ENCODE measurements at regions not wholly inside any gene's neighbourhood (a gene's known extent, or its start where the extent isn't known, plus 50 kb on each side); places are given as distances from the start of the nearest gene placed in this dataset.
"Not testable (repeated sequence)": the region's sequence is repeated elsewhere in the genome, so short reads cannot be mapped to it uniquely, and the experiment has no call there.

DNA sequence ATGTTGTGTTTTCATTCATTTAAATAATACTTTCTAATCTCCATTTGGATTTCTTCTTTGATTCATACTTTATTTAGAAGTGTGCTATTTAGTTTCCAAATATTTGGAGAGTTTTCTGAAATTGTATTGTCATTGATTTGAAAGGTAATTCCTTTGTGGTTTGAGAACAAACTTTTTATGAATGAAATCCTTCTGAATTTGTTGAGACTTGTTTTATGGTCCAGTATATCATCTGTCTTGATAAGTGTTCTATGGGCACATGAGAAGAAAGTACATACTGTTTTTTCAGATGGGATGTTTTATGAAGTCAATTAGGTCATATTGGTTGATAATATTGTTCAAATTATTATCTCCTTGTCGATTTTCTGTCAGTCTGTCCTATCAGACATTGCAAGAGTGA is 953.8 kb downstream of the NR2F1-AS1 start:
- intact Hi-C loops (cut with micrococcal nuclease): no loop called here
- Mint-ChIP-seq H3K4me1 (no peaks in the 10 kb centered on the region), H3K9me3 (peaks cover 5% of the 10 kb centered on the region), H3K36me3 (ENCODE audit: low read depth) (no peaks in the 10 kb centered on the region), H3K27ac (no peak overlapping the region), H3K4me3 (no peak overlapping the region), H3K27me3 (no peaks in the 10 kb centered on the region)
- DNase-seq: no peak

DNA sequence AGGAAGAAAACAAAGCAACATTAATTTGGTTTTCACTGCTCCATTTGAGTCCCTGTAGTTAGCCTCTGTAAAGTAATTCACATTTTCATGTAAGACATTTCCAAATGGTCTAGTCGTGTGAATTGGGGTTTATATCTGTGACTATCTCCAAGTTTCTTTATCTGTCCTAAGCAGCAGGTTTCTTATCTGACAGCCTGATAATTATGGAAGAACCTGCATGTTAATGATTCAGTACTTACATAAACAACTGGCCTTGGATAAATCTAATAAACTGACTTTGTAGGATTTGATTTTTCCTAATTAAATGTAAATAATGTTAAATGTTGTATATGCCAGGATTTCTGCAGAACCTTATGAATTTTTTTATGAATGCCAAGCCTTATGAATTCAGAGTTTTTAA is 964.9 kb downstream of the NR2F1-AS1 start:
- no peaks in the 10 kb centered on the region for H3K36me3 Mint-ChIP-seq (ENCODE audit: low read depth)
- H3K27ac Mint-ChIP-seq: no peak overlapping the region
- peaks cover 4% of the 10 kb centered on the region for H3K9me3 Mint-ChIP-seq
- intact Hi-C loops (cut with micrococcal nuclease): no loop called here
- no peak for DNase-seq
- H3K27me3 Mint-ChIP-seq: no peaks in the 10 kb centered on the region
- no peak overlapping the region for H3K4me3 Mint-ChIP-seq
- no peaks in the 10 kb centered on the region for H3K4me1 Mint-ChIP-seq

- Mint-ChIP-seq H3K36me3 (ENCODE audit: low read depth) (no peaks in the 10 kb centered on the region), H3K27ac (no peak overlapping the region), H3K4me3 (no peak overlapping the region), H3K9me3 (peaks cover 4% of the 10 kb centered on the region), H3K4me1 (no peaks in the 10 kb centered on the region), H3K27me3 (no peaks in the 10 kb centered on the region)
- intact Hi-C loops (cut with micrococcal nuclease): no loop called here
- no peak for DNase-seq
These were observed 967.5 kb downstream of the NR2F1-AS1 start for GRCh38 chr5:92613546-92613945.

DNA sequence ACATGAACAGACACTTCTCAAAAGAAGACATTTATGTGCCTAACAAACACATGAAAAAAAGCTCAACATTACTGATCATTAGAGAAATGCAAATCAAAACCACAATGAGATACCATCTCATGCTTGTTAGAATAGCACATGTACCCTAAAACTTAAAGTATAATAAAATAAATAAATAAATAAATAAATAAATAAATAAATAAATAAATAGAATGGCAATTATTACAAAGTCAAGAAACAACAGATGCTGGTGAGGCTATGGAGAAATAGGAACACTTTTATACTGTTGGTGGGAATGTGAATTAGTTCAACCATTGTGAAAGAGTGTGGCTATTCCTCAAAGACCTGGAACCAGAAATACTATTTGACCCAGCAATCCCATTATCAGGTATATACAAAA is 970.6 kb downstream of the NR2F1-AS1 start:
- H3K4me1 Mint-ChIP-seq; H3K27me3 Mint-ChIP-seq; H3K9me3 Mint-ChIP-seq; DNase-seq; H3K27ac Mint-ChIP-seq; H3K4me3 Mint-ChIP-seq; H3K36me3 Mint-ChIP-seq (ENCODE audit: low read depth); intact Hi-C loops (cut with micrococcal nuclease): not testable (repeated sequence)

DNA sequence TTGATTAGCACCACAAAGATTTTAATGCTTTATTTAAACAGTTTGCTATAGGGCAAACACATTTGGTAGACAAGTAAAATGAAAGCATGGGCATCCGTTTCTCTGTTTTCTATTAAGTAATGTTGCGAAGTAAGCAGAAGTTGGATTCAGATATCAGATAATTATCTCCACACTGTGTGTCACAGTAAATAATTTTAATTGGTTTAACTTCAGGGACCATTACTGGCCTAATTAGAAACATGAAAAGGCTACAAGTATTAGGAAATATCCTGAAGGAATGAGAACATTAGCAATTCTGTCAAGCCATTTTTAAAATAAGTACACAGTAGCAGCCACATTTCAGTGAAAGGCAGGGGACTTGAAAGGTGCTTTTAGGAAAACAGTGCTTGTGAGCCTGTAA is 975.4 kb downstream of the NR2F1-AS1 start:
- H3K27me3 Mint-ChIP-seq: no peaks in the 10 kb centered on the region
- H3K4me3 Mint-ChIP-seq: no peak overlapping the region
- no peaks in the 10 kb centered on the region for H3K36me3 Mint-ChIP-seq (ENCODE audit: low read depth)
- no peak overlapping the region for H3K27ac Mint-ChIP-seq
- intact Hi-C loops (cut with micrococcal nuclease): no loop called here
- H3K9me3 Mint-ChIP-seq: no peaks in the 10 kb centered on the region
- no peak for DNase-seq
- H3K4me1 Mint-ChIP-seq: no peaks in the 10 kb centered on the region

DNA sequence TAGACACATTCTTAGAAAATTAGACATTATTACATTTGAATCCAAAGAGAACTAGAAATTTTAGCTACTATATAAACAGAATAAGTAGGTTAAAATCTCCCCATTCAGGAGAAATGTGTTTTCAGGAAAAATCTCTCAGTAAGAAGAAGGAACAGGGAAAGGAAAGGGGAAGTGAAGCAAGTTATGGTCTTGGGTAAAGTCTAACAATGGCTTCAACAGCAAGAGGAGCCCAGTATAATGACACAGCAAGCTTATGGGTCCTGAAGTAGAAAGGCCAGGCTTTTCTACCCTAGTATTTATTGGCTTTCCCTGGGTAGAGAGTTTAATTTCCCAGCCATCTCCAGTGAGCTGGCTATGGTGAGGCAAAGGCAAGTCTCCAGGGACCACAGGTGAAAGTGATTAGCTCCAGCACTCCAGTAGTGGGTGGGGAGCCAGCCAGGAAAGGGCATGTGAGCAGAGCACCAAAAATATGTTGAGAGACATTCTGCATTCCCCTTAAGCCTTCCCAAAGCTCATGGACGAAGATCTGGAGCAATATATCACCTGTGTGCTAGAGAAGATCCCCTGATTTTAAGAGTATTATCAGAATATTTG is 981.7 kb downstream of the NR2F1-AS1 start:
- Mint-ChIP-seq H3K4me3 (no peak overlapping the region), H3K36me3 (ENCODE audit: low read depth) (no peaks in the 10 kb centered on the region), H3K9me3 (no peaks in the 10 kb centered on the region), H3K27ac (no peak overlapping the region), H3K4me1 (no peaks in the 10 kb centered on the region), H3K27me3 (no peaks in the 10 kb centered on the region)
- DNase-seq: no peak
- intact Hi-C loops (cut with micrococcal nuclease): no loop called here

- Mint-ChIP-seq H3K27ac (no peak overlapping the region), H3K9me3 (no peaks in the 10 kb centered on the region), H3K4me1 (no peaks in the 10 kb centered on the region), H3K36me3 (ENCODE audit: low read depth) (no peaks in the 10 kb centered on the region), H3K4me3 (no peak overlapping the region), H3K27me3 (no peaks in the 10 kb centered on the region)
- no peak for DNase-seq
- intact Hi-C loops (cut with micrococcal nuclease): no loop called here
These were observed 987.0 kb downstream of the NR2F1-AS1 start for GRCh38 chr5:92594031-92594430.

- Mint-ChIP-seq H3K27me3 (no peaks in the 10 kb centered on the region), H3K36me3 (ENCODE audit: low read depth) (no peaks in the 10 kb centered on the region), H3K4me1 (no peaks in the 10 kb centered on the region), H3K4me3 (no peak overlapping the region), H3K9me3 (no peaks in the 10 kb centered on the region), H3K27ac (no peak overlapping the region)
- no peak for DNase-seq
- intact Hi-C loops (cut with micrococcal nuclease): no loop called here
These were observed 992.1 kb downstream of the NR2F1-AS1 start for GRCh38 chr5:92588876-92589275.

DNA sequence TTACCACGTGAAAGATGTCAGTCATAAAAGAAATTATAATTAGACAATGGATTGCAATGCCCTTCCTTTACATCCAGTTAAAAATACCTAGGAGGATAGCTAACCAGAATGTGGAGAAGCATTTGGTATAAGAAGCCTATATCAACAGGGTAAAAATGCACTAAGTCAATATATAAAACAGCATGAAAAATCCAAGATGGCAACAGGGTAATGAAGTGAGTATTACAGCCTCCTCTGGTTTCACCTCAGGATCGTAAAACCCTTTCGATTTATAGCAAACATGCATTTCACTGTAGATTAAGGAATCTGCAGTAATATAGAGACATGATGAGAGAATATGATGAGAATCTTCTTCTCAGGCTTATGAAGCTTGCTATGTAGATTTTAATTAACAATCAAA is 999.3 kb downstream of the NR2F1-AS1 start:
- intact Hi-C loops (cut with micrococcal nuclease): no loop called here

DNA sequence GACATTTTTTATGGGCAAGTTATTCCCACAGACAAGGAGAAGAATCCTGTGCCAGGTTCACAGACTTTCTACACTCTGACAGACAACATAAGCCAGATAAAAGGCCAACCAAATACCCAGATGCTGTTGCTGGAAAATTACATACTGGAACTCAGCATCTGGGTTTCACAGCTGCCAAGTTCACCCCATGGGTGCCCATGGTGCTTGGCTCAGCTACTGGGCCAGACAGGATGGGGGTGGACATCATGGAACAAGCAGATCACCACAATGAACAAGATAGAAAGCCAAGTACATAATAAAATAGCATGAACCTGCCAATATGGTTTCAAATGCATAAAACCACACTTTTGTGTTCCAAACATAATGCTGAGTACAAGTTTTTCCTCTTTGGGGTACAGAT is 999.8 kb downstream of the NR2F1-AS1 start:
- Mint-ChIP-seq H3K9me3 (no peaks in the 10 kb centered on the region), H3K36me3 (ENCODE audit: low read depth) (no peaks in the 10 kb centered on the region), H3K4me3 (no peak overlapping the region), H3K4me1 (no peaks in the 10 kb centered on the region), H3K27ac (no peak overlapping the region), H3K27me3 (no peaks in the 10 kb centered on the region)
- intact Hi-C loops (cut with micrococcal nuclease): no loop called here
- DNase-seq: no peak

More for the DNA sequence above, 999.3 kb downstream of the NR2F1-AS1 start:
- Mint-ChIP-seq H3K27ac (no peak overlapping the region), H3K9me3 (no peaks in the 10 kb centered on the region), H3K36me3 (ENCODE audit: low read depth) (no peaks in the 10 kb centered on the region), H3K4me1 (no peaks in the 10 kb centered on the region), H3K27me3 (no peaks in the 10 kb centered on the region), H3K4me3 (no peak overlapping the region)
- no peak for DNase-seq

- H3K27me3 Mint-ChIP-seq: no peaks in the 10 kb centered on the region
These were observed 1000.2 kb downstream of the NR2F1-AS1 start for GRCh38 chr5:92580814-92581213.

GRCh38 chr5:92574023-92574422 is 1007.0 kb downstream of the NR2F1-AS1 start:
- no peak for DNase-seq
- no peaks in the 10 kb centered on the region for H3K27me3 Mint-ChIP-seq
- no peaks in the 10 kb centered on the region for H3K4me1 Mint-ChIP-seq
- H3K36me3 Mint-ChIP-seq (ENCODE audit: low read depth): no peaks in the 10 kb centered on the region
- H3K27ac Mint-ChIP-seq: no peak overlapping the region
- intact Hi-C loops (cut with micrococcal nuclease): no loop called here
- no peak overlapping the region for H3K4me3 Mint-ChIP-seq
- no peaks in the 10 kb centered on the region for H3K9me3 Mint-ChIP-seq

More at GRCh38 chr5:92580814-92581213, 1000.2 kb downstream of the NR2F1-AS1 start:
- DNase-seq: no peak
- no peaks in the 10 kb centered on the region for H3K36me3 Mint-ChIP-seq (ENCODE audit: low read depth)
- H3K9me3 Mint-ChIP-seq: no peaks in the 10 kb centered on the region
- H3K4me1 Mint-ChIP-seq: no peaks in the 10 kb centered on the region
- H3K27ac Mint-ChIP-seq: no peak overlapping the region
- H3K4me3 Mint-ChIP-seq: no peak overlapping the region
- intact Hi-C loops (cut with micrococcal nuclease): no loop called here

DNA sequence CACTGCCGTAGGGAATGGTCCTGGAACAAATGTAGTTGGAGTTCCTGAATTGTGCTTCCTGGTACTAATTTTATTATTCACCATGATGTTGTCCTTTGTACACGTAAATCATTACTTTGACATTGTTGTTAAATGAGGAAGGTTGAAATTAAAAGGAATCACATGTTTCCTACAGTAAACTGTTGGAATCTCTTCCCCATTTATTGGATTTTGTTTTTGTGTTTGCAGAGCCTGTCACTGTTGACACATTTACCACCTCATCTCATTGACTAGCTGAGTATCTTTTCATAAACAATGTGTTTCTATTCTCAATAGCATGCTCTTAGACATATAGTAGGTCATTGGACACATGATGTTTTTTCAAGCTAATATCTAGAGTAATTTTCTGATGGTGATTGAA is 1012.5 kb downstream of the NR2F1-AS1 start:
- Mint-ChIP-seq H3K27me3 (no peaks in the 10 kb centered on the region), H3K27ac (no peak overlapping the region), H3K4me1 (no peaks in the 10 kb centered on the region), H3K36me3 (ENCODE audit: low read depth) (no peaks in the 10 kb centered on the region), H3K4me3 (no peak overlapping the region), H3K9me3 (no peaks in the 10 kb centered on the region)
- DNase-seq: no peak
- intact Hi-C loops (cut with micrococcal nuclease): no loop called here

GRCh38 chr5:92567831-92568450 is 1013.1 kb downstream of the NR2F1-AS1 start:
- no peaks in the 10 kb centered on the region for H3K36me3 Mint-ChIP-seq (ENCODE audit: low read depth)
- no peak for DNase-seq
- intact Hi-C loops (cut with micrococcal nuclease): no loop called here
- H3K27ac Mint-ChIP-seq: no peak overlapping the region
- no peaks in the 10 kb centered on the region for H3K4me1 Mint-ChIP-seq
- H3K9me3 Mint-ChIP-seq: no peaks in the 10 kb centered on the region
- no peak overlapping the region for H3K4me3 Mint-ChIP-seq
- no peaks in the 10 kb centered on the region for H3K27me3 Mint-ChIP-seq

Measured in activated CD4-positive, alpha-beta T cell treated with anti-CD3 and anti-CD28 coated beads, Interleukin-2, amount 10 ng/mL, durations not matched to agents 24 days and 14 days (primary cell).